HCT116 (cell line): ENCODE measurements at regions not wholly inside any gene's neighbourhood (a gene's known extent, or its start where the extent isn't known, plus 50 kb on each side); places are given as distances from the start of the nearest gene placed in this dataset.

Experiments used
- ATAC-seq: fragments of 200-7000 bp; cut with Tn5 transposase; 2 replicates; pipeline ENCODE4 v1.9.1; 2020; ENCODE audit warnings: mild to moderate bottlenecking, moderate library complexity
- BruUV-seq: library from RNA; stranded (reverse); fragments of 400-500 nt; replicated peaks from 2 replicates; lab custom pipeline; 2021; lab: Mats Ljungman, UMichigan
- CTCF ChIA-PET: fragments of 300-600 bp; sonication (Branson Sonifier 250); formaldehyde crosslinking; loops from one replicate; lab custom pipeline; 2021; ENCODE audit warnings: antibody characterized with exemption; lab: Charles Lee
- POLR2A ChIA-PET: fragments of 300-600, 350-600 bp; sonication (Branson Sonifier 250); formaldehyde crosslinking; loops from one replicate; lab custom pipeline; 2021; ENCODE audit warnings: antibody characterized with exemption; lab: Charles Lee
- RAD21 ChIA-PET, 2 experiments: fragments of 300-600 bp; sonication (Branson Sonifier 250); formaldehyde crosslinking; loops; one replicate each; lab custom pipeline; 2023; ENCODE audit warnings: low total read pairs in 2 of 2; ENCODE audit not compliant: uncharacterized antibody in 2 of 2, unreplicated experiment in 2 of 2, low non-redundant PET in 1 of 2; lab: Charles Lee
- DNase-seq: peaks from one replicate; pipeline ENCODE4 v3.0.0-alpha.2; 2010; ENCODE audit warnings: low read depth, low spot score
- H2AFZ ChIP-seq: fragments of 200-600 bp; shearing (Covaris generic), sonication (generic); 2 replicates; pipeline ENCODE4 v1.6.1; 2017; ENCODE audit warnings: low read depth, mixed run types, mixed read lengths, antibody characterized with exemption, low read length; ENCODE audit not compliant: poor library complexity, severe bottlenecking
- H3K27ac ChIP-seq: 2 replicates; pipeline ENCODE4 v1.5.1; 2012; ENCODE audit warnings: low read depth, low read length
- H3K27me3 ChIP-seq: fragments of 200-600 bp; sonication (generic); 2 replicates; pipeline ENCODE4 v1.6.1; 2016; ENCODE audit warnings: mixed run types, low read length, mixed read lengths; ENCODE audit not compliant: insufficient read depth
- H3K36me3 ChIP-seq, 2 experiments: fragments of 200-500 bp in 1 of 2; fragments of 200-600 bp in 1 of 2; sonication (Bioruptor generic) in 1 of 2; sonication (generic) in 1 of 2; 2 replicates each; pipeline versions ENCODE4 v1.5.1 to v1.6.1; 2014 to 2016; ENCODE audit warnings: low read length in 2 of 2, inconsistent platforms in 1 of 2, mixed read lengths in 1 of 2, mixed run types in 1 of 2; ENCODE audit not compliant: insufficient read depth in 2 of 2, control insufficient read depth in 1 of 2
- H3K4me1 ChIP-seq, 2 experiments: fragments of 200-600 bp in 1 of 2; sonication (generic) in 1 of 2; 2 replicates each; pipeline versions ENCODE4 v1.5.1 to v1.6.1; 2012 to 2017; ENCODE audit warnings: low read length in 2 of 2, inconsistent platforms in 1 of 2, mild to moderate bottlenecking in 1 of 2, mixed read lengths in 1 of 2, mixed run types in 1 of 2, moderate library complexity in 1 of 2; ENCODE audit not compliant: insufficient read depth in 2 of 2, control insufficient read depth in 1 of 2
- H3K4me2 ChIP-seq: fragments of 200-600 bp; sonication (generic); 2 replicates; pipeline ENCODE4 v1.6.1; 2017; ENCODE audit warnings: mixed run types, low read length, mixed read lengths
- H3K4me3 ChIP-seq, 2 experiments: fragments of 200-600 bp in 1 of 2; sonication (generic) in 1 of 2; replicated peaks in 1 of 2; 2 replicates each; pipeline ENCODE4 v1.5.1; 2011 to 2016; ENCODE audit warnings: low read length in 2 of 2, control low read depth in 1 of 2, low read depth in 1 of 2, mild to moderate bottlenecking in 1 of 2, mixed read lengths in 1 of 2, mixed run types in 1 of 2
- H3K79me2 ChIP-seq: fragments of 200-600 bp; sonication (generic); 2 replicates; pipeline ENCODE4 v1.6.1; 2017; ENCODE audit warnings: mild to moderate bottlenecking, mixed run types, low read length, moderate library complexity, mixed read lengths; ENCODE audit not compliant: insufficient read depth
- H3K9ac ChIP-seq: fragments of 200-600 bp; sonication (generic); 2 replicates; pipeline ENCODE4 v1.6.1; 2016; ENCODE audit warnings: low read length, mixed read lengths
- H3K9me2 ChIP-seq: fragments of 200-600 bp; sonication (generic), shearing (Covaris generic); 2 replicates; pipeline ENCODE4 v1.6.1; 2017; ENCODE audit warnings: mixed run types, mild to moderate bottlenecking, moderate library complexity; ENCODE audit not compliant: insufficient read depth
- H3K9me3 ChIP-seq, 2 experiments: fragments of 200-500 bp in 1 of 2; fragments of 200-600 bp in 1 of 2; sonication (Bioruptor generic) in 1 of 2; sonication (generic) in 1 of 2; 2 replicates each; pipeline ENCODE4 v1.6.1; 2014 to 2017; ENCODE audit warnings: low read length in 2 of 2, mixed read lengths in 2 of 2, inconsistent platforms in 1 of 2, low read depth in 1 of 2, mild to moderate bottlenecking in 1 of 2, mixed run types in 1 of 2, moderate library complexity in 1 of 2; ENCODE audit not compliant: control insufficient read depth in 1 of 2, insufficient read depth in 1 of 2
- H4K20me1 ChIP-seq: fragments of 200-600 bp; sonication (generic), shearing (Covaris generic); 2 replicates; pipeline ENCODE4 v1.6.1; 2017; ENCODE audit warnings: mixed run types, mild to moderate bottlenecking, moderate library complexity; ENCODE audit not compliant: insufficient read depth
- CEBPB ChIP-seq: IDR thresholded peaks from 2 replicates; pipeline ENCODE4 v1.6.1; 2012; ENCODE audit warnings: low read depth
- CTCF ChIP-seq, 3 experiments: fragments of 200-600 bp in 1 of 3; sonication (generic) in 1 of 3; IDR thresholded peaks in 2 of 3; conservative IDR thresholded peaks in 1 of 3; 2 replicates each; pipeline ENCODE4 v1.5.1; 2012 to 2017; ENCODE audit warnings: low read depth in 2 of 3, low read length in 2 of 3, antibody characterized with exemption in 1 of 3, borderline replicate concordance in 1 of 3, control low read depth in 1 of 3, mild to moderate bottlenecking in 1 of 3, mixed read lengths in 1 of 3, mixed run types in 1 of 3, moderate library complexity in 1 of 3; ENCODE audit not compliant: insufficient read depth in 1 of 3
- ELF1 ChIP-seq: IDR thresholded peaks from 2 replicates; pipeline ENCODE4 v1.6.1; 2012; ENCODE audit warnings: low read depth, borderline replicate concordance
- EZH2 ChIP-seq: fragments of 200-600 bp; sonication (generic); IDR thresholded peaks from 2 replicates; pipeline ENCODE4 v1.6.1; 2017; ENCODE audit warnings: antibody characterized with exemption, mixed run types
- EZH2phosphoT487 ChIP-seq: fragments of 200-600 bp; IDR thresholded peaks from 2 replicates; pipeline ENCODE4 v1.6.1; 2018; ENCODE audit warnings: antibody characterized with exemption, borderline replicate concordance
- FOSL1 ChIP-seq: IDR thresholded peaks from 2 replicates; pipeline ENCODE4 v1.6.1; 2012; ENCODE audit warnings: low read depth
- JUND ChIP-seq: IDR thresholded peaks from 2 replicates; pipeline ENCODE4 v1.6.1; 2012
- POLR2A ChIP-seq: IDR thresholded peaks from 2 replicates; pipeline ENCODE4 v1.7.0; 2011; ENCODE audit warnings: borderline replicate concordance; ENCODE audit not compliant: insufficient read depth, insufficient read length; ENCODE audit errors: extremely low read depth
- RAD21 ChIP-seq: IDR thresholded peaks from 2 replicates; pipeline ENCODE4 v1.6.1; 2012; ENCODE audit warnings: low read depth, mild to moderate bottlenecking
- REST ChIP-seq: IDR thresholded peaks from 2 replicates; pipeline ENCODE4 v1.6.1; 2012; ENCODE audit warnings: low read depth
- SIN3A ChIP-seq: IDR thresholded peaks from 2 replicates; pipeline ENCODE4 v1.6.1; 2012; ENCODE audit warnings: low read depth
- SP1 ChIP-seq: IDR thresholded peaks from 2 replicates; pipeline ENCODE4 v1.6.1; 2012; ENCODE audit warnings: low read depth
- SRF ChIP-seq: IDR thresholded peaks from 2 replicates; pipeline ENCODE4 v1.6.1; 2012; ENCODE audit warnings: low read depth
- TCF7L2 ChIP-seq: IDR thresholded peaks from 2 replicates; pipeline ENCODE4 v1.7.0; 2011; ENCODE audit warnings: borderline replicate concordance, inconsistent platforms; ENCODE audit not compliant: insufficient read depth, insufficient read length; ENCODE audit errors: extremely low read depth
- YY1 ChIP-seq: IDR thresholded peaks from 2 replicates; pipeline ENCODE4 v1.6.1; 2011; ENCODE audit warnings: low read length, low read depth, moderate library complexity, mild to moderate bottlenecking; ENCODE audit not compliant: insufficient replicate concordance; ENCODE audit errors: extremely low read depth
- ZNF274 ChIP-seq: fragments of 200-500 bp; sonication (Bioruptor generic); IDR thresholded peaks from 2 replicates; pipeline ENCODE4 v1.6.1; 2014; ENCODE audit warnings: mild to moderate bottlenecking, low read depth, low read length, inconsistent platforms
- intact Hi-C: fragments of 100-400 bp; cut with micrococcal nuclease; formaldehyde crosslinking; loops from 2 replicates; pipeline ENCODE4 v1.10.0; 2022
- TF ChIP-seq, protein P1 (sequence below): IDR thresholded peaks from 2 replicates; pipeline ENCODE4 v1.6.1; 2012
- TF ChIP-seq, protein P2 (sequence below): IDR thresholded peaks from 2 replicates; pipeline ENCODE4 v1.6.1; 2011; ENCODE audit warnings: mild to moderate bottlenecking, low read length, moderate library complexity; ENCODE audit not compliant: insufficient replicate concordance; ENCODE audit errors: extremely low read depth

DNA sequence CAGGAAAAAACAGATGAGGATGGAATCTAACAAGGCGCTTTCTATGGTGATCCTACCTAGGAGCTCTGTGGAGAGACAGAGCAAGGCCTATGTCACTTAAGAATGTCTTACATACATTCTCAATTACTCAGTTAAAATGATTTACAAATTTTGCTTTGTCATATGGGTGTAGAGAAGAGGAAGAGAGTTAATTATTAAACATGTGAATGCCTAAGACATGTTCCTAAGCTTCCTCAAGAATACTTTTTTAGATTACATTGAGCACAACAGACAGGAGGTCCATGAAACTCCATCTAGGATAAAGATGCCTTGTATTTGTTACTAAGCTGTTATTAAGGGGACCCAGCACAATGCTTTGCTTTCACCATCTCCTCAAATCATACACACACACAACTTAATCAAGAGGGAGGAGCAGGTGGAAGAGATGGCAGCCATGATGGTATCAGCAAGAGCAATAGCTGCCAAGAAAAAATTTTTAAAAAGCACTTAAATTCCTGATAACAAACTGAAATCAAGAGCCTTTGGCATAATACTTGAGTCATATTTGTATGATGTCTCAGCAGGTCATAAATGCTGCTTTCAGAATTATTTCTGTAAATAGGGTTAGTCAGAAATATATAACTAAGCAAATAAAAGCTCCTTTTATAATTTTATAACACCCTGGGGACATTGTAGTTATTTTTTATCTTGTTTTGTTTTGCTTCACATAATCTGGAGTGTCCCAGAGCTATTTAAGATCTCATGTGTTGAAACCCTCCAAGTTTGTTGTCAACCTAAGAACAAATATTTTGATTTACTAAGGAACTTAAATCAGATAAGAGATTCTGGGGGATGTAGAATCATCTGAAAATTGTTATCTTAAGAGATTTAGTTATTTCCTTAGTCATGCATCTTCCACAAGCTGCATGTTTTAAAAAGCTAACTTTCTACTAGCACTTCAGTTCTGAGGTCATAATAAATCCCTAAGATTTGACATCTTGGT is 70.0 kb upstream of the CD2AP start:
- TF ChIP-seq RAD21 (no peak), ZNF274 (no peak), YY1 (no peak), FOSL1 (no peak), ELF1 (no peak), CTCF (IDR thresholded peaks at IDR 0.05 in 2 of 3, conservative IDR thresholded peaks at IDR 0.05 in 1 of 3; ENCODE audit: borderline replicate concordance in 1 of 3, insufficient read depth in 1 of 3, low read depth in 2 of 3, low read length in 2 of 3) (no peak), SIN3A (no peak), POLR2A (no peak), TCF7L2 (no peak), SP1 (no peak), EZH2 (no peak), JUND (no peak), CEBPB (no peak), EZH2phosphoT487 (no peak), SRF (no peak), REST (no peak)
- TF ChIP-seq, protein P1, sequence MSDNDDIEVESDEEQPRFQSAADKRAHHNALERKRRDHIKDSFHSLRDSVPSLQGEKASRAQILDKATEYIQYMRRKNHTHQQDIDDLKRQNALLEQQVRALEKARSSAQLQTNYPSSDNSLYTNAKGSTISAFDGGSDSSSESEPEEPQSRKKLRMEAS: no peak
- TF ChIP-seq, protein P2, sequence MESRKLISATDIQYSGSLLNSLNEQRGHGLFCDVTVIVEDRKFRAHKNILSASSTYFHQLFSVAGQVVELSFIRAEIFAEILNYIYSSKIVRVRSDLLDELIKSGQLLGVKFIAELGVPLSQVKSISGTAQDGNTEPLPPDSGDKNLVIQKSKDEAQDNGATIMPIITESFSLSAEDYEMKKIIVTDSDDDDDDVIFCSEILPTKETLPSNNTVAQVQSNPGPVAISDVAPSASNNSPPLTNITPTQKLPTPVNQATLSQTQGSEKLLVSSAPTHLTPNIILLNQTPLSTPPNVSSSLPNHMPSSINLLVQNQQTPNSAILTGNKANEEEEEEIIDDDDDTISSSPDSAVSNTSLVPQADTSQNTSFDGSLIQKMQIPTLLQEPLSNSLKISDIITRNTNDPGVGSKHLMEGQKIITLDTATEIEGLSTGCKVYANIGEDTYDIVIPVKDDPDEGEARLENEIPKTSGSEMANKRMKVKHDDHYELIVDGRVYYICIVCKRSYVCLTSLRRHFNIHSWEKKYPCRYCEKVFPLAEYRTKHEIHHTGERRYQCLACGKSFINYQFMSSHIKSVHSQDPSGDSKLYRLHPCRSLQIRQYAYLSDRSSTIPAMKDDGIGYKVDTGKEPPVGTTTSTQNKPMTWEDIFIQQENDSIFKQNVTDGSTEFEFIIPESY: no peak
- BruUV-seq: no TSS peak
- H3K27ac ChIP-seq: no peak overlapping the region
- H4K20me1 ChIP-seq: no peaks in the 10 kb centered on the region
- H3K4me2 ChIP-seq: 0 out of 2 replicates have a peak overlapping the region, but pooled peaks have one; percentile 4
- ChIA-PET POLR2A (no interaction called here), CTCF (no interaction called here), RAD21 (no interaction called here)
- no peaks in the 10 kb centered on the region for H3K79me2 ChIP-seq
- peak overlapping the region; percentile 33 for H2AFZ ChIP-seq
- ATAC-seq (no peak), DNase-seq (no peak)
- H3K36me3 ChIP-seq: no peaks in the 10 kb centered on the region
- no peak overlapping the region for H3K4me3 ChIP-seq
- peaks cover 5 to 13% of the 10 kb centered on the region in 2 experiments; a peak in 3 of 4 replicates for H3K4me1 ChIP-seq
- no peaks in the 10 kb centered on the region for H3K9me3 ChIP-seq
- intact Hi-C loops: no loop called here
- no peaks in the 10 kb centered on the region for H3K9me2 ChIP-seq
- H3K27me3 ChIP-seq: no peaks in the 10 kb centered on the region
- H3K9ac ChIP-seq: no peak overlapping the region
